ES-I3 (cell line): ENCODE measurements at regions not wholly inside any gene's neighbourhood (a gene's known extent, or its start where the extent isn't known, plus 50 kb on each side); places are given as distances from the start of the nearest gene placed in this dataset.

Source experiments
- H3K36me3 ChIP-seq: 2 replicates; pipeline ENCODE4 v1.6.1; 2013; ENCODE audit warnings: mild to moderate bottlenecking, low read length, control low read depth, moderate library complexity; ENCODE audit not compliant: insufficient read depth
- H3K4me1 ChIP-seq: 2 replicates; pipeline ENCODE4 v1.6.1; 2013; ENCODE audit warnings: mild to moderate bottlenecking, control low read depth, low read length; ENCODE audit not compliant: insufficient read depth
- H3K9ac ChIP-seq: 2 replicates; pipeline ENCODE4 v1.6.1; 2013; ENCODE audit warnings: low read depth, mild to moderate bottlenecking, low read length, moderate library complexity
- H3K9me3 ChIP-seq: 2 replicates; pipeline ENCODE4 v1.6.1; 2013; ENCODE audit warnings: mild to moderate bottlenecking, low read length, moderate library complexity; ENCODE audit not compliant: control insufficient read depth, insufficient read depth

DNA sequence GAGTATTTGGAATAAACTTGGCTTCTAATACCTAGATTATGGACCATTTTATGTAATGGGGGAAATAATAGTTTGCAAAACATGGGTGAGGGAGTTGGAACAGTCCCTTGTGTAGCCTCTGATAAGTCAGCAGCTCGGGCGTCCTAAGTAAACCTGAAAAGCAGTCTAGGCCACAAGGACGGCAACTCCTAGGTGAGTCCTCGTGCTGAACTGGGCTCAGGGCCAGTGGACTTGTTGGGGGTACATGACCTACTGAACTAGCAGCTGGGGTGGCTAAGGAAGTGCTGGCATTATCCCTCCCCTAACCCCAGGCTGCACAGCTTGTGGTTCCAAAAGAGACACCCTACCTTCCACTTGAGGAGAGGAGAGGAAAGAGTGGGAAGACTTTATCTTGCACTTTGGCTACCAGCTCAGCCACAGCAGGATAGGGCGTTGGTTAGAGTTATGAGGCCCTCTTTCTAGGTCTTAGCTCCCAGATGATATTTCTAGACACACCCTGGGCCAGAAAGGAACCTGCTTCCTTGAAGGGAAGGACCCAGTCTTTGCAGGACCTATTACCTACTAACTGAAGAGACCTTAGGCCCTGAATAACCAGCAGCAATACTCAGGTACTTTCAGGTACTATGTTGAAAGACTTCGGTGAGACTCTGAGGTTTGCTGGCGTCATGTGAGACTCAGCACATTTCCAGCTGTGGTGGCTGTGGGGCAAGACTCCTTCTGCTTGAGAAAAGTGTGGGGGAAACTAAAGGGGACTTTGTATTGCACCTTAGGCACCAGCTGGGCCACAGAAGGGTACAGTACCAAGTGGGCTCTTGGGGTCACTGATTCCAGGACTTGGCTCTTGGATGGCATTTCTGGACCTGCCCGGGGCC is 71.0 kb downstream of the AQP4 start:
- Histone ChIP-seq H3K9ac (no peak overlapping the region), H3K9me3 (no peaks in the 10 kb centered on the region), H3K4me1 (no peaks in the 10 kb centered on the region), H3K36me3 (no peaks in the 10 kb centered on the region)

GRCh38 chr18:26792661-26793060 is 72.8 kb downstream of the AQP4 start:
- H3K36me3 ChIP-seq, result no peaks in the 10 kb centered on the region
- H3K9me3 ChIP-seq, result no peaks in the 10 kb centered on the region
- H3K4me1 ChIP-seq, result no peaks in the 10 kb centered on the region
- H3K9ac ChIP-seq, result no peak overlapping the region

- H3K9me3 ChIP-seq, result no peaks in the 10 kb centered on the region
- H3K36me3 ChIP-seq, result no peaks in the 10 kb centered on the region
- no peaks in the 10 kb centered on the region for H3K4me1 ChIP-seq
- no peak overlapping the region for H3K9ac ChIP-seq
Measured at GRCh38 chr18:26791676-26792075, 73.8 kb downstream of the AQP4 start.

- Histone ChIP-seq H3K4me1 (peaks cover 3% of the 10 kb centered on the region; the same call in 1 of the 2 replicates), H3K9ac (no peak overlapping the region), H3K9me3 (no peaks in the 10 kb centered on the region), H3K36me3 (no peaks in the 10 kb centered on the region)
Measured at GRCh38 chr18:26784599-26784998, 80.9 kb downstream of the AQP4 start.

- Histone ChIP-seq H3K4me1 (peaks cover 3% of the 10 kb centered on the region; the same call in 1 of the 2 replicates), H3K9me3 (no peaks in the 10 kb centered on the region), H3K36me3 (no peaks in the 10 kb centered on the region), H3K9ac (no peak overlapping the region)
Measured at GRCh38 chr18:26783170-26783569, 82.3 kb downstream of the AQP4 start.

- H3K9me3 ChIP-seq, result no peaks in the 10 kb centered on the region
- H3K36me3 ChIP-seq, result no peaks in the 10 kb centered on the region
- peaks cover 12% of the 10 kb centered on the region for H3K4me1 ChIP-seq
- no peak overlapping the region for H3K9ac ChIP-seq
Measured at GRCh38 chr18:26780520-26781325, 84.8 kb downstream of the AQP4 start.

DNA sequence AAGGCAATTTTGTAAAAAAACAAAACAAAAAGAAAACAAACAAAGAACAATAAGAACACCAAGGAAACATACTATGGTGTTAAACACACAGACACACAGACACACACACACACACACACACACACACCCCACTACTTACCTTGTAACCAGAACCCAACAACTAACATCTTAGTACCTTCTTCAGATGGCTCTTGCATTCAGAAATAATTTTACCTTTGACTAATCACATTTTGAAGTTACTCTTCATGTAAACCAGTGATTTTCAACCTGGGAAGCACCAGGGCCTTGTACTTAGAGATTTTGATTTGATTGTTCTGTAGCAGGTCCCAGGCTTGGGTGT is 87.5 kb downstream of the AQP4 start:
- Histone ChIP-seq H3K36me3 (no peaks in the 10 kb centered on the region), H3K4me1 (peaks cover 9% of the 10 kb centered on the region), H3K9me3 (no peaks in the 10 kb centered on the region), H3K9ac (no peak overlapping the region)

- Histone ChIP-seq H3K36me3 (no peaks in the 10 kb centered on the region), H3K4me1 (peaks cover 9% of the 10 kb centered on the region), H3K9ac (no peak overlapping the region), H3K9me3 (no peaks in the 10 kb centered on the region)
Measured at GRCh38 chr18:26777351-26778053, 88.0 kb downstream of the AQP4 start.

GRCh38 chr18:26772691-26773090 is 92.8 kb downstream of the AQP4 start:
- H3K9me3 ChIP-seq, result no peaks in the 10 kb centered on the region
- H3K36me3 ChIP-seq, result no peaks in the 10 kb centered on the region
- no peak overlapping the region for H3K9ac ChIP-seq

DNA sequence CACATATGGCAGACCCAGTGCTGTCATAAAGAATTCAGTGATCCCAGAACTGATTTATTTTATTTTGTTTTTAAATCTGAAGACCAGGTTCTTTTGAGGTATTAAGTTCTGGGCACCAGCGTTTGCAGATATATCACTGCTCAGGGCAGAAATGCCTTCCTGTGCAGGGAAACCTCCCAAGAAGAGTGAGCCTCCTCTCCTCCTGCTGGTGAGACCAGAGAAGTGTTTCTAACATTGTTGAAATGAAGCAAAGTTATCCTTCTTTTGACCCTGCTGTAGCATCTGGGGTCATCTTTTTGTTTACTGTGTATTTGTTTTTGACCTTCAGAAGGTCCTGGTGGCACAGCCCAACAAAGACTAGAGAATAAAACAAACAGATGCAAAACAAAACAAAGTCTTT is 94.0 kb downstream of the AQP4 start:
- no peaks in the 10 kb centered on the region for H3K36me3 ChIP-seq
- no peak overlapping the region for H3K9ac ChIP-seq
- no peaks in the 10 kb centered on the region; the same call in 1 of the 2 replicates for H3K9me3 ChIP-seq
- peaks cover 2% of the 10 kb centered on the region for H3K4me1 ChIP-seq

More at GRCh38 chr18:26772691-26773090, 92.8 kb downstream of the AQP4 start:
- H3K4me1 ChIP-seq, result peaks cover 9% of the 10 kb centered on the region

DNA sequence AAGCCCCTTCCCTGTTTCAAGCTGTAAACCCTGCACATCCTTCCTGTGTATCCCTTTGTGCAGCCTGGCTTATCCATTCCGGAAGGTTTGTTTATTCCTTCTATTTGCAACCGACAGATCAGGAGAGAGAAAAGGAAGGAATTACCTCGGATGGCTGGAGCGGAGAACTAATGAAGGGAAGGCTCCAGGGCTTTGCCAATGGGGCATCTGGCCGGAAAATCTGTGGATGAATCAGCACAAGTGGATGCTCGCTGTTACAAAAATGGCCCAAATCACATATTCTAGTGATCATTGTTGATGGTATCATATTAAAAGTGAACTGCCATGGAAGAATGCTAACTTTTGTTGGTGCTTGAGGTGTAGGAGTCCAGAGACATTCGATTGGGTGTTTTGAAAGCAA is 97.1 kb downstream of the AQP4 start:
- Histone ChIP-seq H3K9ac (no peak overlapping the region), H3K36me3 (no peaks in the 10 kb centered on the region), H3K4me1 (no peaks in the 10 kb centered on the region), H3K9me3 (no peaks in the 10 kb centered on the region; the same call in 1 of the 2 replicates)

DNA sequence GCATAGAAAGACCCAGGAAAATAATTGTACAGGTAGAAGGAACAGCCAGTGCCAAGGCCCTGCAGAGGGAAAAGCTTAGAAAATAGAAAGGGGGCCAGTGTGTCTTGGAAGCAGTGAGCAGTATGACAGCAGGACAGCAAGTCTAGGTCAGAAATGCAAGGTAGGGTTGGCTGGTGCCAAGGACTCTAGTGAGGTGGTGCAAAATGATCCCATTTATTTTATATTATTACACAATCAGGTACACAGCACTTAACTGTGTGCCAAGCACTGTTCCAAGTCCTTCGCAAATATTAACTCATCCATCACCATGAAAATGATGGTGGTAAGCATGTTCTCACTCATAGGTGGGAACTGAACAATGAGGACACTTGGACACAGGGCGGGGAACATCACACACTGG is 100.0 kb downstream of the AQP4 start:
- Histone ChIP-seq H3K9me3 (no peaks in the 10 kb centered on the region; the same call in 1 of the 2 replicates), H3K36me3 (no peaks in the 10 kb centered on the region), H3K4me1 (no peaks in the 10 kb centered on the region), H3K9ac (no peak overlapping the region)

GRCh38 chr18:26764586-26764985 is 100.9 kb downstream of the AQP4 start:
- H3K36me3 ChIP-seq, result no peaks in the 10 kb centered on the region
- no peaks in the 10 kb centered on the region for H3K4me1 ChIP-seq
- no peak overlapping the region for H3K9ac ChIP-seq
- no peaks in the 10 kb centered on the region; the same call in 1 of the 2 replicates for H3K9me3 ChIP-seq

DNA sequence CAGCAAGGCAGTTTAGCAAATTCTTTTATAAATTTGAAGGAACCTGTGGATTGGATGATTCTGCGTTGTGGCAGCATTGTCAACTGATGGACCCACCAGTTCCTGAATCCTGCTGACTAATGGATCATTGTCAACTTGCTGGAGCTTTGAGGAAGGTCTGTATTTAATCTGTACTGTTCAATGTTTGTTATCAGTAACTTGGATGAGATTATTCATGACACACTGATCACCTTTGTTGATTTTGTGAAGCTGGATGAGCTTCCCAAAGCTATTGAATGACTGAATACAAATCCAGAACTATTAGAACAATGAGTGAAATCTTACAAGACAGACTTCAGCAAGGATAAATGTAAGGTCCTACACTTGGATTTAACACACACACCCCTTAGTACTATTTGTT is 101.3 kb downstream of the AQP4 start:
- no peaks in the 10 kb centered on the region for H3K36me3 ChIP-seq
- no peaks in the 10 kb centered on the region; the same call in 1 of the 2 replicates for H3K9me3 ChIP-seq
- no peaks in the 10 kb centered on the region for H3K4me1 ChIP-seq
- no peak overlapping the region for H3K9ac ChIP-seq
